ENCODE measurements at regions not wholly inside any gene's neighbourhood (a gene's known extent, or its start where the extent isn't known, plus 50 kb on each side); places are given as distances from the start of the nearest gene placed in this dataset.

DNA sequence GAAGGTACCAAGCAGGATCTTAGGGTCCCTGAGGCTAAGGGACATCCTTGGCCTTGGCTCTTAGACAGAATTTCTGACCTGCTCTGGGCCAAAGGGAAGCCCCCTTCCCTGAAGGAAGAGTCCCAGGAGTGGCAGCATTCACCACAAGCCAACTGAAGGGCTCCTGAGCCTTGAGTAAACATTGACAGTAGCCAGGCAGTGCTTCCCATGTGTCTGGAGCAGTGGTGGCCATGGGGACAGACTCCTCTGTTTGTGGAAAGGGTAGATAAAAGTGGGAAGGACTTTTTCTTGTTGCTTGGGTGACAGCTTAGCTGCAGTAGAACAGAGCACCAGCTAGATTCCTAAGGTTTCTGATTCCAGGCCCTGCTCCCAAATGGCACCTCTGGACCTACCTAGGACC is 61.4 kb upstream of the VLDLR start:
- Histone ChIP-seq H4K5ac (ENCODE audit: low read depth, low read length) (peak overlapping the region; percentile 53), H2BK5ac (ENCODE audit: low read depth, low read length, poor library complexity, severe bottlenecking) (peak overlapping the region; percentile 61), H2AK9ac (replicated peaks; ENCODE audit: low read depth, low read length, poor library complexity) (no peak overlapping the region), H3K9me1 (ENCODE audit: insufficient read depth, low read length) (peaks cover 9% of the 10 kb centered on the region; the same call in 1 of the 2 replicates), H3K27me3 (ENCODE audit: control insufficient read depth, insufficient read depth, low read length) (no peaks in the 10 kb centered on the region), H3K27ac (ENCODE audit: insufficient read depth, low read length) (peak overlapping the region; percentile 87; the same call in 1 of the 2 replicates), H4K8ac (ENCODE audit: low read depth in 2 of 2, low read length in 2 of 2) (peak overlapping the region in 1 of 2 experiments; percentile 26; a peak in 3 of 4 replicates), H2BK120ac (ENCODE audit: low read depth, low read length) (peak overlapping the region; percentile 79), H4K91ac (ENCODE audit: insufficient read depth, low read depth, low read length) (peak overlapping the region; percentile 57), H3K79me1 (ENCODE audit: low read depth in 1 of 2, low read length in 2 of 2) (no peaks in the 10 kb centered on the region), H4K20me1 (ENCODE audit: insufficient read depth, low read length) (no peaks in the 10 kb centered on the region), H2AFZ (replicated peaks; ENCODE audit: low read length, poor library complexity) (peak overlapping the region; percentile 64), H3K4me1 (ENCODE audit: control insufficient read depth, insufficient read depth, low read length) (peaks cover 12% of the 10 kb centered on the region), H3K14ac (replicated peaks; ENCODE audit: low read depth, low read length) (peak overlapping the region; percentile 14), H2BK15ac (ENCODE audit: low read depth, low read length) (peak overlapping the region; percentile 6; the same call in 2 of the 3 replicates), H3K36me3 (ENCODE audit: control insufficient read depth, insufficient read depth, low read length) (no peaks in the 10 kb centered on the region), H2AK5ac (ENCODE audit: low read depth, low read length) (peak overlapping the region; percentile 91), H3K9ac (ENCODE audit: low read depth, low read length) (peak overlapping the region; percentile 13; the same call in 1 of the 2 replicates), H2BK20ac (ENCODE audit: low read depth, low read length) (peak overlapping the region; percentile 59), H3K4ac (ENCODE audit: low read depth, low read length) (peak overlapping the region; percentile 75), H3K9me3 (ENCODE audit: control insufficient read depth, insufficient read depth, low read length) (no peaks in the 10 kb centered on the region), H3K4me2 (ENCODE audit: low read depth, low read length) (no peak overlapping the region; the same call in 1 of the 2 replicates), H3K4me3 (ENCODE audit: insufficient read depth, low read depth, low read length) (no peak overlapping the region), H3K23ac (ENCODE audit: low read depth, low read length) (0 out of 2 replicates have a peak overlapping the region, but pooled peaks have one; percentile 43), H3K56ac (ENCODE audit: extremely low read depth, insufficient read depth, low read length) (no peak overlapping the region), H3K18ac (ENCODE audit: low read depth, low read length) (peak overlapping the region; percentile 68)
- BruUV-seq (replicated peaks): no TSS peak
- ATAC-seq (ENCODE audit: low read depth): no peak
- intact Hi-C loops (cut with micrococcal nuclease): loop anchor here (5.0 kb wide), 1 partner anchor 42 kb away; no protein-coding TSS in a partner anchor
- DNase-seq: no peak
- dilution Hi-C loops (cut with HindIII; ENCODE audit: low sequenced_read_pairs, unreplicated experiment): no loop called here
- in situ Hi-C loops (cut with MboI; ENCODE audit: low sequenced_read_pairs): no loop called here
- ChIA-PET POLR2A (ENCODE audit: unreplicated experiment) (no interaction called here), CTCF (no interaction called here)
- TF ChIP-seq BHLHE40 (IDR thresholded peaks at IDR 0.05; ENCODE audit: low read depth, low read length): no peak
- TF ChIP-seq MXI1 (IDR thresholded peaks at IDR 0.05; ENCODE audit: borderline replicate concordance, low read depth, low read length): no peak
- no peak for TF ChIP-seq MAFK (IDR thresholded peaks at IDR 0.05; ENCODE audit: low read depth, low read length)
- TF ChIP-seq MAZ (IDR thresholded peaks at IDR 0.05; ENCODE audit: borderline replicate concordance, low read depth, low read length): no peak
- TF ChIP-seq POLR2A (IDR thresholded peaks at IDR 0.05; ENCODE audit: low read depth, low read length): no peak
- TF ChIP-seq CHD1 (IDR thresholded peaks at IDR 0.05; ENCODE audit: low read depth, low read length): no peak
- no peak for TF ChIP-seq NFE2L2 (IDR thresholded peaks at IDR 0.05; ENCODE audit: low read depth, low read length)
- TF ChIP-seq CTCF (conservative IDR thresholded peaks at IDR 0.05; ENCODE audit: low read depth, low read length): no peak
- TF ChIP-seq CEBPB (IDR thresholded peaks at IDR 0.05; ENCODE audit: low read depth, low read length): no peak
- TF ChIP-seq FOS (IDR thresholded peaks at IDR 0.05; ENCODE audit: low read depth, low read length): no peak
- TF ChIP-seq RCOR1 (IDR thresholded peaks at IDR 0.05; ENCODE audit: insufficient replicate concordance, low read length): no peak

Measured in IMR-90 (cell line).